ENCODE measurements at regions not wholly inside any gene's neighbourhood (a gene's known extent, or its start where the extent isn't known, plus 50 kb on each side); places are given as distances from the start of the nearest gene placed in this dataset.
"Not testable (repeated sequence)": the region's sequence is repeated elsewhere in the genome, so short reads cannot be mapped to it uniquely, and the experiment has no call there.

DNA sequence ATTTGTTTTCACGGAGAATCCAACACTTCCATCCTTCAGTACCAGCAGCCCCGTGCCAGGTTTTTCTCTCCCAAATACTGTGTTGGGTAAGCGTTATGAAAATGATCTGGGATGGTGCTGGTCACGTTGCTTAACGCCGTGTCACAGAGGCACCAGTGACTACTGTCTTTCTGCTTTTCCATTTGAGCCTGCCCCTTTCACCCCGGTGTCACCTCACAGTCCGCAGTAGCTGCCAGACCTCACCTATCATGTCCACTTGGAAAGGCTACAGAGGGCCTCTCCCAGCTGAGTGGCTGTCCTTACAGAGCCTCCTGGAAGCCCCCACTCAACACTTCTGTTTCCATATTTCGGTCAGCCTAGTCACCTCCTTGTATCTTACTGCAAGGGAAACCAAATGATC, 176.5 kb upstream of the ARID1B start:
- no peak for DNase-seq (ENCODE audit: low read depth)

DNA sequence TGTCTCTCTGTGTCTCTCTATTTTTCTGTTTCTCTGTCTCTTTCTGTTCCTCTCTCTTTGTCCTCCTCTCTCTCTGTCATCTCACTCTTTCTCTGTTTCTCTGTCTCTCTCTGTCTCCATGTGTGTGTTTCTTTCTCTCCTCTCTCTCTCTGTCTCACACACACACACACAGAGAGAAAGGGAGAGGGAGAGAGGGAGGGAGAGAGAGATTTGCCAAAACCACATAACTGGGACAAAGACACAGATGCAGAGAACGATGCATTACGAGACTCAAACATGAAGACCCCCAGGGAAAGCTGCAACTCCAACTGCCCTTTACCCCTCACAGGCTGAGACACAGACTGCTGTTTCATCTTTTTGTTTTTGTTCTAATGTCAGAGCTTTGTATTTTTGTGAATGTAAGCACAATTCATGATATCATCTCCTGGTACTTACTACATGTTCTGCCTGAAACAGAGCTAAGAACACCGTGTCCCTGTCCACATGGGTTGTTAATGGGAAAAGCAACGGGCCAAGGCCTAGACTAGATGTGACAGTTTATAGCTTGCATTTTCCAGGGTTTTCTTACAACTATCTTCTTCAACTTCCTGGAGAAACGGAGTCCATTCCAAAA, 177.1 kb upstream of the ARID1B start:
- no peak for DNase-seq (ENCODE audit: low read depth)

DNA sequence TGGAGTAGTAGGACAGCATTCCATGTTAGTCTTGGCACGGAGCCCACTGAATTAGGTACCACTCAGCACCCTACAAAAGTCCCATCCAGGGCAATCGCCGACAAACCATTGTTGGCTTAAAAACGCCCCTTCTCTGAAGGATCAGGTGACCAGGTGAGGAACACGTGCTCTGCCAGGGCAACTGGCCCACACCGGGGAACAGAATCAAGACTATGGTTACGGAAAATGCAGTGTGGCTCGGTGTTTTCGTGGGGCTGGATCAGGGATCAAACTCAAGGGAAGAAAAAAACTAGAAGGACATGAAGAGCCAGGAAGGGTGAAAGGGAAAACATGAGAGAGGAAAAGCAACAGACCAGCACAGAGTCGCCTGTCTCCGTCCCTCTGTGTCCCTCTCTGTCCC, 177.8 kb upstream of the ARID1B start:
- no peak for DNase-seq (ENCODE audit: low read depth)

DNA sequence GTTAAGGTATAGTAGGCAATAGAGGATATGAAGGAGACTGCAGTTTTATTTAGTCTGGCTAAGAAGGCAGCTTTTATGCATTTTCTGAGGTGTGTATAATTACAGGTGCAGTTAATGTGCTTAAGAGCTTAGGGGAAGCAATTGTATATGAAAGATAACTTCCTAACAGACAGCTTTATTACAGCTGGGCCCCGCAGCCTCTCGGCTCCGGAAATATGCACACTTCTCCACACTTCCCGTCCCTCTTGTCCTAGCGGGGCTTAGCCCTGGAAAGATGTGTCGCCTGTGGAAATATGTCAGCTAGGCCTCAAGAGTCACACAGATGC, 178.4 kb upstream of the ARID1B start:
- DNase-seq (ENCODE audit: low read depth) = no peak

DNA sequence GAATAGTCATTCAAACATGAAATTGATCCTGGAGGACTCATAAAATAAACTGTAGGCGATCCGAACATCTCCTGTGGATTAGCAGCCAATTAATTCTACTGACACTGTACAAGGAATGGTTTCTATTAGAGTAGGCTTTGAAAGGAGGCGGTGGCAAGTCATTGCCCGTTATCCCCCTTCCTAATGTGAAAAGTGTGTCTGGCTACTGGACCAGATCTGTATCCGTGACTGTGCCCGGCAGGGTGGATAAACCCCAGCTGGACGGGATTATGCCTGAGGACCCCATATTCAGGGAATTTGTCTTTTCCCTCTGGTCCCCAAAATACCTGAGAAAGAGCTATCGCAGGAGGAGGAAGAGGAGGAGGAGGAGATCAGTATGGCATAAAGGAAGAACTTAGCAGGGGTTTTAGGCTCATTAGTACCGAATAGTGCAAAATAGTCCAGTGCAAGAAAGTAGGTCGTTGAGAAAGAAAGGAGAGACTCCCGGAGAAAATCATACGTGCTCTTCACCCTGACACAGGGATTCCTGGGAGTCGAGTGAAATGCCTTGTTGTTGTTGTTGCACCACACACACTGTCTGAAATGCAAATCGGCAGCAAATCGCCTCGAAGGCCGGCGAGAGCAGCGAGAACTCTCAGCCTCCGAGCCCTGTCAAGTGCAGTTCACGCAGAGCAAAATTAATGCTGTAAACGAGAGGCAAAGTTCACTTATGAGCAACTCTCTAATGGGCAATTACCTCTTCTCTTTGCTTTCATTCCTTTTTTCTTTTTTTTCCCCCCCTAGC, 178.9 kb upstream of the ARID1B start:
- DNase-seq (ENCODE audit: low read depth) = no peak

DNA sequence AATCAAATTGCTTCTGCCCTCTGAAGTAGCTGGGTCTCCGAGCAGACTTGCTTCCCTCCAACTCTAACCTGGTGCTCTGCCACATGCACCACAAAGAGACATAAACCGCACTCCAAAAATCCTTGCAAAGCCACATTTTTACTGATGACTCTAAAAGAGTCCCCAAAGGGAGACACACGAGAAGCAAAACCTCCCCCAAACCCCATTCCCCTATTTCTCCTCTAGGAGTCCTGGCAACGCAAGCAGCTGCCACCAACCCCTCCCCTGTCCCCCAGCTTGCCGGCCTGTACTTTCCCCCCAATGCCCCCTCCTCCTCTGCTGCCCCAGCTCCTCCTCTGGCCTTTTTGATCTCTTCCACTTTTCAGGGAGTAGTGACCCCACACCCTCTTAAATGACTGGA, 180.1 kb upstream of the ARID1B start:
- DNase-seq (ENCODE audit: low read depth) = no peak

DNA sequence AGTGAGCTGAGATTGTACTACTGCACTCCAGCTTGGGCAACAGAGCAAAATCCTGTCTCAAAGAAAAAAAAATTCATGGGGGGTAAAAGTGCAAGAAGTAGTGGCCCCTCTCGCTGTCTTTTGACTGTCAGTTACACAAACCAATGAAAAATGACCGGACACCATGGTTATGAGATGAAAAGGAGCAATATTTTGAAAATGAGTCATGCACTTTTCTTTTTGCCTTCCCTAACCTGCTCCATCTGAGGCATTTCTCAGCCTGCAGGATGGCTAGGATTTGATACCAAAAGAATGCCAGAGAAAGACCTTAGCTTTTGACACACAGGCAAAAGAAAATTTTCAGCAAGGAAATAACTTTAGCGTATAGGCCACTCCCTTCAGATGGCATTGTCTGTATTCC, 181.7 kb upstream of the ARID1B start:
- no peak for DNase-seq (ENCODE audit: low read depth)

DNA sequence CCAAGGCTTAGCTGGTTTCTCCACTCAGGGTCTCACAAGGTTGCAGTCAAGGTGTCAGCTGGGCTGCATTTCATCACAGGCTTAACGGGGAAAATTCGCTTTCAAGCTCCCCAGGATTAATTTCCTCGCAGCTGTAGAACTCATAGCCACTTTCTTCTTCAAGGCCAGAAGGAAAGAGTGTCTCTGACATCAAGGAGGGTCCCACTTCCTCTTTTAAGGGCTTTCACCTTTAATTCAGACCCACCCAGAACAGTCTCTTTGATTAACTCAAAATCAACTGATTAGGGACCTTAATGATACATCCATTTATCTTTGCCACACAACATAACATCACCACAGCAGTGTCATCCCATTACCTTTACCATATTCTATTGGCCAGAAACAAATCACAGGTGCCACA, 183.3 kb upstream of the ARID1B start:
- no peak for DNase-seq (ENCODE audit: low read depth)

DNA sequence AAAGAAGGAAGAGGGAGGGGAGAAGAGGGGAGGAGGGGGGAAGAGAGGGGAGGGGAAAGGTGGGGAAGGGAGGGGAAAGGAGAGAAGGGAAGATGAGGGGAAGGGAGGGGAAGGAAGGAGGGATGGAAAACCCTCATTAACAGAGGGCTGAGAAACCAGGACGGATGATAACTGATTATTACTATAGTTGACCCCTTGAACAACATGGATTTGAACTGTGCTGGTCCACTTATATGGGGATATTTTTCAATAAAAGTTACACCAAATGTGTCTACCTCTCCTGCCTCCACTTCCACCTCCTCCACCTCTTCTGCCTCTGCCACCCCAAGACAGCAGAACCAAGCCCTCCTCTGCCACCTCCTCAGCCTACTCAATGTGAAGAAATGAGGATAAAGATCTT, 184.1 kb upstream of the ARID1B start:
- no peak for DNase-seq (ENCODE audit: low read depth)

DNA sequence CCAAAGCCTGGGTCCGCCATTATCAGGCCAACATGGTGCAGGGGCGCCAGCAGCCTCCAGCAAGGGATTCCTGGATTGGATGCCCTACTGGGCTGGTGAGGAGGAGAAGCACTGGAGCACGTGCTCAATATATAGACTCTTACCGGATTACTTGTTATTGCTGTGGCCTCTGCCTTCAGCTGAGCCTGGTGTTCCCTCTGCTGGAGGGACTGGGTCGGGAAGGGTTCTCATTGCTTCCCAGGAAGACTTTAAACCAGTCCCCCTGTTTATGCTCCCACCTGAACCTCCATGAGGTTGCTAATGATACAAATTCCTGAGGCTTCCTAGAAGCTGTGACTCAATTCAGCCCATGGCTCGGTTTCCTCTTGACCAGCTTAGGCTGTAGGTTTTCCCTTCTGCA, 186.7 kb upstream of the ARID1B start:
- DNase-seq (ENCODE audit: low read depth) = no peak

DNA sequence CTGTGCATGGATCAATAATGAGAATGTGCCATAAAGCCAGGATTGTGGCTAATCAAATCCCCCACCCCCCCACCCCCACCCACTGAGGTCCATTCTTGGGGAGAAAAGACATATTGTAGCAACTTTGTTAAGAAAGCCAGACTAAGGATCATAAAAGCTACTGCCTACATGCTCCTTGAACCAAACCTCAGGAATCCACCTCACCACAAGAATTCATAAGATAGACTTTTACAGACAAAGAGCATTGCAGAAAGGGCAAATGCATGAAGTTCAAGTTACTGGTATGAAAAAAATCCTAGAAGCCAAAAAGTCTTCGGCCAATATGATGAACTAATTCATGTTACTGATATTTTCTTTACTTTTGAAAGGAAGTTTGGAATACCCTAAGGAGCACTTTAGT, 187.9 kb upstream of the ARID1B start:
- no peak for DNase-seq (ENCODE audit: low read depth)

DNA sequence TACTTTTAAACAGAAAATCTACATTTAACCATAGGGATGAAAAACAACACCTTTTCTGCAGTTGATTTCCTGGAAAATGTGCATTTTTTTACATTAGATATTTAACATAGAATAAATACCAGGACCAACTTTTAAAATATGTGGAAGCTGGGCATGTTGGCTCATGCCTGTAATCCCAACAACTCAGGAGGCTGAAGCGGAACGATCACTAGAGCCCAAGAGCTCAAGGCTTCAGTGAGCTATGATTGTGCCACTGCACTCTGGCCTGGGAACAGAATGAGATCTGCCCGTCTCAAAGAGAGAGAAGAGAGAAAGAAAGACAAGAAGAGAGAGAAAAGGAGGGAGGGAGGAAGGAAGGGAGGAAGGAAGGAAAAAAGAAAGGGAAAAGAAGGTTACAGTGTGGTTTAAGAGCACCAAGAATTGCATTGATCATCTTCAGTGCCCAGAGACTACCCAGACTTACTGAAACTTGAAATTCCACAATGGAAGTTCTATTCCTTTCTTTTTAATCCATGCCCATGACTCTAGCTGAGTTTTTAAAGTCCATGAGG, 189.4 kb upstream of the ARID1B start:
- DNase-seq (ENCODE audit: low read depth) = no peak

DNA sequence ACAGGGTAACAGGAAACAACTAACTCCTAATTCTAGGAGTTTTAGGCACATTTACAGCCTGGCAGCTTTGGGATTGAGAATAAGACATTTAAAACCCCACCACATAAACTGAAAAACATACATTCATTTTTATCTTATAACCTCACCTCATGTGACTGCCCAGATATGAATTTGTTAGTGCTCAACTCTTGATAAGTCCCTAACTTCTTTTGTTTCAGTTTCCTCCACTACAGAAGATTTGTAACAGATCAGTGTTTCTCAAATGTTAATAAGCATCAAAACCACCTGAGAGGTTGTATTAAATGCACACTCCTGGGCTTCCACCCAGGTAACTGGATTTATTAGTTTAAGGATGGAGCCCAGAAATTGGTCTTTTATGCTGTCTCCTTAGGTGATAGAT, 190.1 kb upstream of the ARID1B start:
- no peak for DNase-seq (ENCODE audit: low read depth)

DNA sequence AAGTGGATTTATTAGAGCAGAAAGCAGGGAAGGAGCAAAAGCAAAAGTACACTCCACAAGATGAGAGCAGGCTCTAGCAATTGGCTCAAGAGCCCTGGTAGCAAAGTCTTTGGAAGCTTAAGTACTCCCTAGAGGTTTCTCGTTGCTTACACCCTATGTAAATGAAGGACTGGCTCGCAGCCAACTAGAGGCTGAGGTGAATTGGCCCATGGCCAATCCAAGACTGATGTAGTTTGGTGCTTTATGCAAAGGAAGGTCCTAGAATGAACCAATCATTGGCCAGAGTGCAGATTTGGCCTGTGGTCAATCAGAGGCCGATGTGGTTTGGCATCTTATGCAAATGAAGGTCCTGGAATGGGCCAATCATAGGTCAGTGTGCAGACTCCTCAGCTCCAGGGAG, 191.3 kb upstream of the ARID1B start:
- no peak for DNase-seq (ENCODE audit: low read depth)

DNA sequence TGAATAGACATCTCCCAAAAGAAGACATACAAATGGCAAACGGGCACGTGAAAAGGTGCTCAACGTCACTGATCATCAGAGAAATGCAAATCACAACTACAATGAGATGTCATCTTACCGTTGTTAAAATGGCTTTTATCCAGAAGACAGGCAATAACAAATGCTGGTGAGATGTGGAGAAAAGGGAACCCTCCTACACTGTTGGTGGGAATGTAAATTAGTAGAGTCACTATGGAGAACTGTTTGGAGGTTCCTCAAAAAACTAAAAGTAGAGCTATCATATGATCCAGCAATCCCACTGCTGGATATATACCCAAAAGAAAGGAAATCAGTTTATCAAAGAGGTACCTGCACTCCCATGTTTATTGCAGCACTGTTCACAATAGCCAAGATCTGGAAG, 193.1 kb upstream of the ARID1B start:
- not testable (repeated sequence) for DNase-seq (ENCODE audit: low read depth)

DNA sequence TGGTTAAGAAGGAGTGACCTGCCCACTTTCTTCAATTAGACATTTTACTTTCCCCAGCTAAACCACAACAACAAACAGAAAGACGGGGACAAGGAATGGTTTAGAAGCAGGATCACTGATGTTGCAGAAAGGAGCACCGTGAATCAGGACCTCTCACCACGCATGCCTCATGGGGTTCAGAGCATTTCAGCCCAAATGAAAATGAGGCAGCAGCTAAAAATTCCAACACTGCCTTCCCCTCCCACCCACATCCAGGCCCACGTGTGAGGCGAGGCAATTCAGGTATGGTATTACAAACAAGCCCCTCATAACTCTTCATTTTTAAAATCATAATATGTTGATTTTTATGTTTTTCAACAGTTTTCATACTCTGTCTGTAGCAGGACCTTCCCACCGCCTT, 194.1 kb upstream of the ARID1B start:
- DNase-seq (ENCODE audit: low read depth) = no peak

DNA sequence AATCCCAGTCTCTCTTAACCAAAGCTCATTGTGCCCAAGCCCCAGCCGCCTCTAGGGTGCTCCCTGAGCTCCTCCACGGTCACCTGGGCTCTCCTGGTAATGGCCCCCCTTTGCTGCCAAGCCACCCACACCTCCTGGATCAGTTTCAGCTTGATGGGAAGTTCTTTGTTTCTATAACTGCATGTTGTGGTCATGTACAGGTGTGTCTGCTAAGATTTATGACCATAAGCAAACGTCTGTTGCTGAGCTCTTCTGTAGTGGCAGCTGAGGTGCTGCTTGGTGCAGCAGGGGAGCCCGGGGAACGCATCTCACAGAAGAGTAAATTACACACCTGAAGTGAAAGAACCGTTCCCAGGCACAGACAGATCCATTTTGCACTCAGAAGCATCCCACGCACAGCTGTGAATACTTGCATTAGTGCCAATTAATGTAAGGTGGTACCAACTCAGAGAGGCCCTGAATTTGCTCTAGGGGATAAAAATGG, 194.6 kb upstream of the ARID1B start:
- DNase-seq (ENCODE audit: low read depth) = no peak

DNA sequence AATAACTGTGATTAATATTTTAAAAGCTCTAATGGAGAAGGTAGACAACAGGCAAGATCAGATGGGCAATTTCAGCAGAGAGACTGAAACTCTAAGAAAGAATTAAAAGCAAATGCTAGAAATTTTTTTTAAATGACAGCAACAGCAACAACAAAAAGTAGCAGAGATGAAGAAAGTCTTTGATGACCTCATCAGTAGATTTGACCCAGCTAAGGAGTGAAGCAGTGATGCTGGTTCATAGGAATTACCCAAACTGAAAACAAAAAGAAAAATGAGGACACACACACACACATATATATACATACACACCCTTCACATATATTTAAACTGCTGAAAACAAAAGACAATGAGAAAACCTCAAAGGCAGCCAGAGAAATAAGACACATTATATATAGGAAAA, 197.6 kb upstream of the ARID1B start:
- DNase-seq (ENCODE audit: low read depth) = no peak

DNA sequence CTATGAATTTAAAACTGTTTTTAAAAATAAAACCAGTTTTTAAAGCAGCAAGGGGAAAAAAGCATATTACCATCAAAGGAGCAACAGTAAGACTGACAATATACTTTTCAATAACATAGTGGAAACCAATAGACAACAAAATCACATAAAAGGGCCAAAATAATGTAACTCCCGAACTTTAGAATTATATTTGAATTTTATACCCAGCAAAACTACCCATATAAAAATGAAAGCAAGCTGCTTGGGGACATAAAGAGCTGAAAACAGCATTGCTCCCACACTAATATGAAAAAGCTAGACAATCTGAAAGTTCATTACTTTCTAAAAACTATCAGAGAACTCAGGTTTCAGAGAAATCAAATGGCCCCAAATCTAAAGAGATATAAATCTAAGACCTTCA, 199.4 kb upstream of the ARID1B start:
- DNase-seq (ENCODE audit: low read depth) = no peak

DNA sequence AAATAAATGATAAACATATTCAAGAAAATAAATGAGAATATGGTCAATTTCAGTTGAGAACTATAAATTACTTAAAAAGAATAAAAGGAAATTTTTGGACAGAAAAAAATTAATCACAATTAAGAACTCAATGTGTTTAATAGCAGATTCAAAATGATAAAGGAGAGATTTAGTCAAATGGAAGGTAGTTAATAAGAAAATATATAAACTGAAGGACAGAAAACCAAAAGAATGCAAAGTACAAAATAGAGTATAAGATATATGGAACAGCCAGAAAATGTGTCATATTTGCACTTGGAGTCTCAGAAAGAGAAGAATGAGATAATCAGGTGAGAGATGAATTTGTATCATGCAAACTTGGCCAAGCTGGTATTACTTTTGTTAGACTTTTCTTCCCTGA, 201.8 kb upstream of the ARID1B start:
- DNase-seq (ENCODE audit: low read depth) = no peak

DNA sequence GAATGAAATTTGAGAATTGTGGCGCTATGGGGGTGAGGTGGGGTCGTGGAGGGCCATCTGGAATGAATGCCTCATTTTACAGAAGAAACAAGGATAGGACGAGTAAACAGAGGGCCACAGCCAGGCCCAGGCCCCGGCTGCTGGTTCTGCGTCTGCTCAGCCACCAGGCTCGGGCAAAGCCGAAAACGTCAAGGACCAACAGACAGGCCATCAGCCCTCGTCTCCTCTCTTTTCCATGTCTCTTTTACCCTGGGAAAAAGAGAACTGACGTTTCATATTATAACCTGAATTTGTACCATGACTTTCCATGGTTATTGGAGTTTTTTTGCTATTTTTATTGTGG, 212.4 kb upstream of the ARID1B start:
- DNase-seq (ENCODE audit: low read depth) = no peak

DNA sequence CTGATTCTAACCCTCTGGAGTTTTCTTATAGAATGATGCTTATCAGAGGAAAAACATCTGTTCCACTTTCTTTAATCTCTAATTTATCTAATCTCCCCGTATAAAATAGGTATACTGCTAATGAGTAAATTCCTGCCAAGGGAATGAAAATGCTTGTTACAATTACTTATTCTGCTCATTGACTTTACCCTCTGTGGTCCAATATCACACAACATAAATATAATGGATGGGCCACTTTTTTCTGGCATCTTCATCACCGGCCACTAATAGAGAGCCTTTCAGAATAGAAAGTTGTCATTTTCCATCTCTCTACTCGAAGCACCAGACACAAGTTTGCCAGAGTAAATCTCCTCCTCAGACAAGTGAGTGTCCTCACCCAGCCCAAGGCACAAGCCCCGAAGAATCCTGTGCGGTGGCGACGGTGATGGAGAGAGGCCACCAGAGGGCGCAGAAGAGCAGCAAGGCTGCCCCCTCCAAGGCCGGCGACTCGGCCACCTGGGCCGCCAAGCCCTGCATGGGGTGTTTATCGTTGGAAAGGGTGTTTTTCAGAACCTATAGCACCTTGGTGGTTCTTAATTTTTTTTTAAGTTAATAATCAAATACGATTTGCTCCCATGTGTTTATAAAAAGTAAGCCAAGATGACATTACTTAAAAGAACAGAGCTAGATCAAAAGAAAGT, 212.9 kb upstream of the ARID1B start:
- peak; percentile 59 for DNase-seq (ENCODE audit: low read depth)

DNA sequence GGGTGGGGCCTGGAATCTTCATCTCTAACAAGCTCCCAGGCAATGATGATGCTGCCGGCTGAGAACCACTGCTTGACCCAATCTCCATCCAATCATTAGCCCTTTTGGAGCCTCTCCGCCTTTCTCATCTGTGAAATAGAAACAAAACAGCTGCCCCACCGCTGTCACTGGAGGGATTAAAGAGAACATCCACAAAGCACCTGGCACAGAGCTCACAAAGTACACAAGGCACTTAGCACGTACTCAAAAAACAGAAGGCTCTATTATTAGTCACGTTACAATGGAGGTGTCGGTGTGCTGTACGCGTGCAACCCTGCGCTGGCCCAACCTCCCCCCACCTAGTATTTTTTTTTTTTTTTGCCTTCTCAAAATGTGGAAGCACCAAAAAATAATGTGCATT, 213.5 kb upstream of the ARID1B start:
- DNase-seq (ENCODE audit: low read depth) = no peak
